ENCODE measurements at regions not wholly inside any gene's neighbourhood (a gene's known extent, or its start where the extent isn't known, plus 50 kb on each side); places are given as distances from the start of the nearest gene placed in this dataset.
"Not testable (repeated sequence)": the region's sequence is repeated elsewhere in the genome, so short reads cannot be mapped to it uniquely, and the experiment has no call there.

- DNase-seq (ENCODE audit: low read depth, low spot score) = no peak
- H3K4me3 ChIP-seq (ENCODE audit: low read length) = no peak overlapping the region
Measured at GRCh38 chr1:60567256-60567655, 493.7 kb upstream of the C1orf87 start.

GRCh38 chr1:60564916-60565750 is 491.6 kb upstream of the C1orf87 start:
- DNase-seq (ENCODE audit: low read depth, low spot score) = peak; percentile 4

DNA sequence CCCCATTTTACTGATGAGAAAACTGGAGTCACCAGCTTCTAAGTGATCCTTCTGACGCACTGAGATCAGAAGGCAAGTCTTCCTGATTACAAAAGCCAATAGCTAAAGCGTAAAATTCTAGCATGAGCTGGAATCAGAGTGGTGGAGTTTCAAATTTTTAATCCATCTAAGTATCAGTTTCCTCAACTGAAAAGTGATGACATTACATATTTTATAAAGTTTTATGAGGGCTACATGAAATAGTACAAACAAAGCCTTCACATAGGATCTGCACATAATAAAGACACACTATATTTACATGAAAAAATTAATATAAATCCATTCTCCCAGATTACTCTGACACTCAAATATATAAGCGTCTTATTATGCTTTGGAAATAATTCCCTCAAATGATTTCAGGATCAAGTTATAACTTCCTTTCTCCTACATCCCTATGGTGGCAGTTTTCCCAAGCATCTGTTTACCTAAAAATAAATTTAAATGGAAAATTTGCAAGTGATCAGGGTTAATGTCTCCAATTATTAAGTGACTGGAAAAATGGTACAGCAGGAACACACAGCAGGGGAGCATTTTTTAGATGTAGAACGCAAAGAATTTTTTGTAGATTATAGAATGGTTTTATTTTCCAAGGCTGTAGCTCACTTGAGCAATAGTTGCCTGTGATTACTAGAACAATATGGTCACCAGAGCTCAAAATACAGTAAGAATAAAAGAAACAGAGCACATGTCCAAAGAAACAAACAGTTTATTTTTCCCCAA is 490.4 kb upstream of the C1orf87 start:
- DNase-seq (ENCODE audit: low read depth, low spot score) = no peak

More at GRCh38 chr1:60564916-60565750, 491.6 kb upstream of the C1orf87 start:
- no peak overlapping the region for H3K4me3 ChIP-seq (ENCODE audit: low read length)

GRCh38 chr1:60562740-60563139 is 489.2 kb upstream of the C1orf87 start:
- H3K4me3 ChIP-seq (ENCODE audit: low read length) = no peak overlapping the region
- no peak for DNase-seq (ENCODE audit: low read depth, low spot score)

More for the DNA sequence above, 490.4 kb upstream of the C1orf87 start:
- H3K4me3 ChIP-seq (ENCODE audit: low read length) = no peak overlapping the region

GRCh38 chr1:60560701-60561100 is 487.1 kb upstream of the C1orf87 start:
- no peak overlapping the region for H3K4me3 ChIP-seq (ENCODE audit: low read length)
- no peak for DNase-seq (ENCODE audit: low read depth, low spot score)

- no peak for DNase-seq (ENCODE audit: low read depth, low spot score)
- no peak overlapping the region for H3K4me3 ChIP-seq (ENCODE audit: low read length)
Measured at GRCh38 chr1:60558236-60558635, 484.7 kb upstream of the C1orf87 start.

- no peak for DNase-seq (ENCODE audit: low read depth, low spot score)
- no peak overlapping the region for H3K4me3 ChIP-seq (ENCODE audit: low read length)
Measured at GRCh38 chr1:60553730-60554129, 480.2 kb upstream of the C1orf87 start.

GRCh38 chr1:60547821-60548220 is 474.3 kb upstream of the C1orf87 start:
- no peak overlapping the region for H3K4me3 ChIP-seq (ENCODE audit: low read length)
- no peak for DNase-seq (ENCODE audit: low read depth, low spot score)

GRCh38 chr1:60541831-60542532 is 468.4 kb upstream of the C1orf87 start:
- no peak overlapping the region for H3K4me3 ChIP-seq (ENCODE audit: low read length)
- DNase-seq (ENCODE audit: low read depth, low spot score) = no peak

GRCh38 chr1:60540141-60540540 is 466.6 kb upstream of the C1orf87 start:
- no peak for DNase-seq (ENCODE audit: low read depth, low spot score)
- no peak overlapping the region for H3K4me3 ChIP-seq (ENCODE audit: low read length)

DNA sequence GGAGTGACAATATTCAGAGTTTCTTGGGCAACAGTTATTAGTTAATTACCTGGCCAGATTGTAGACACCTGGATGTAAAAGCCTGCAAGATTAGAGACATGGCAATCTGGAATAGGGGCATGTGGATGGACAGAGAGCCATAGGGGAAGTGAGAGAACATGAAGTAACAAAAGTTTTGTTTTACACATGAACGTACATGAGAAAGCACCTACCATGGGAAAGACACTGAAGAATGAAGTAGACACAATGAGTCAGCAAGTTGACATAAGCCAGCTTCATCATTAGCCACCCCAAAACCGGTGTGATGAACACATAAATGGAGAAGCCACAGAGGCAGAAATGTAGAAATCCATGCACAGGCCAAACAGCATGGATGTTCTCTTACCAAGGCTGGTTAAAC is 462.1 kb upstream of the C1orf87 start:
- no peak overlapping the region for H3K4me3 ChIP-seq (ENCODE audit: low read length)
- no peak for DNase-seq (ENCODE audit: low read depth, low spot score)

DNA sequence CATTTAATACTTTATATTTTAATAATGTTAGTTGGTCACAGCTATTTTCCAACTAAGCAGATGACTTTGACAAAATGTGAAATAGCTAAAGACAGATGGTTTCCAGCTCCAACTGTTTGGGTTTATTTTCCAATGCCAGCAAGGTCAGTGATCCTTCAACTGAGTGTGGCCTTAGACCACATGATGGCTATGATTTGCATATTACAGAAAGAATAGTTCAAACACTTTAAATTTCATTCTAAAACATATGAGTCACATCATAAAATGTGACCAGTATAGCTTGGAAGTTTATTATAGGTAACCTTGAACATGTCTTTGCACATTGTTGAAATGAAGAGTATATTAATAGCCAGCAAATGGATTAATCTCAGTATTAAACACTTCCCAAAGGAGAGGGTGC is 454.0 kb upstream of the C1orf87 start:
- DNase-seq (ENCODE audit: low read depth, low spot score) = no peak
- no peak overlapping the region for H3K4me3 ChIP-seq (ENCODE audit: low read length)

GRCh38 chr1:60516996-60517395 is 443.4 kb upstream of the C1orf87 start:
- DNase-seq (ENCODE audit: low read depth, low spot score) = no peak
- H3K4me3 ChIP-seq (ENCODE audit: low read length) = no peak overlapping the region

- H3K4me3 ChIP-seq (ENCODE audit: low read length) = no peak overlapping the region
- no peak for DNase-seq (ENCODE audit: low read depth, low spot score)
Measured at GRCh38 chr1:60510162-60510561, 436.6 kb upstream of the C1orf87 start.

GRCh38 chr1:60504206-60504840 is 430.8 kb upstream of the C1orf87 start:
- DNase-seq (ENCODE audit: low read depth, low spot score) = no peak
- H3K4me3 ChIP-seq (ENCODE audit: low read length) = no peak overlapping the region

DNA sequence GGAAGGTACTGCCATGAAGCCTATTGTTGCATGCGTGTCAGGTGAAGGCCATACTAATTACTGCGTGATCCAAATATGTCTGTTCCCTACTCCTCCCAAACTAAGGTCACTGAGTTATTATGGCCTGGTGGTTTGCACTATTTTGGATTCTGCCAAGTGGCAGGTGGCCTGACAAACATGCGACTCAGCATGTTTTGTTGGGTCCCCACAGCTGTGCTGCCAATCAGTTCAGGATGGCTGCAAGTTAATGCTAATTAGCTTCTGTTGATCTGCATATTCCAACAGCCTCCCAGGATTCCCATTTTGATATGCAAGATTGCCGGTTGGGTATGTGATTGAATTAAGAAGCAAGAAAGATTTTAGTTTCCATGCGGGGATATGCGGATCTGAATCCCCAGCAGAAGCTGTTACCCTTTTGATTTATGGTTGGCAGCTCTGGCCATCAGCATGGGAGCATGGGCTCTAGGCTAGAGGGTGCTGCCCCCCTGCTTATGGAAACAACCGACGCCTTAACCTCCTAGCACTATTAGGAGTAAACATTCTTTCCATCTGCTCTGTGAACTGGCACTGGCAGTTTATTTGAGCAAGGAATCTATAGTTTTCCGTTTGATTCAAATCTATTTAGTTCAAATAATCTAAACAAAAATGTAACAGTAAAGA is 429.8 kb upstream of the C1orf87 start:
- DNase-seq (ENCODE audit: low read depth, low spot score) = no peak
- H3K4me3 ChIP-seq (ENCODE audit: low read length) = no peak overlapping the region

GRCh38 chr1:60502506-60502905 is 428.9 kb upstream of the C1orf87 start:
- DNase-seq (ENCODE audit: low read depth, low spot score) = no peak
- no peak overlapping the region for H3K4me3 ChIP-seq (ENCODE audit: low read length)

DNA sequence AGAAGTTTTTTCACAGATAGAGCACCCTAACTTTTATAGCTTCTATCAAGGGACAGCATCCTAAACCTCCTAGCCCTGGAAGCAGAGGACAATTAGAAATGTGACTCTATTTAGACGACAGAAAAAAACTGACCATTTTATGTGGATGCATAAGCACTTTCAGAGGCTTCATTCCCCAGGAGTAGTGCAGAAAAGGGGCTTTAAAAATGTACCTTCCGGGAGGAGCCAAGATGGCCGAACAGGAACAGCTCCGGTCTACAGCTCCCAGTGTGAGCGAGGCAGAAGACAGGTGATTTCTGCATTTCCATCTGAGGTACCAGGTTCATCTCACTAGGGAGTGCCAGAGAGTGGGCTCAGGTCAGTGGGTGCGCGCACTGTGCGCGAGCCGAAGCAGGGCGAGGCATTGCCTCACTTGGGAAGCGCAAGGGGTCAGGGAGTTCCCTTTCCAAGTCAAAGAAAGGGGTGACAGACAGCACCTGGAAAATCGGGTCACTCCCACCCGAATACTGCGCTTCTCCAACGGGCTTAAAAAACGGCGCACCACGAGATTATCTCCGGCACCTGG is 416.4 kb upstream of the C1orf87 start:
- not testable (repeated sequence) for DNase-seq (ENCODE audit: low read depth, low spot score); H3K4me3 ChIP-seq (ENCODE audit: low read length)

DNA sequence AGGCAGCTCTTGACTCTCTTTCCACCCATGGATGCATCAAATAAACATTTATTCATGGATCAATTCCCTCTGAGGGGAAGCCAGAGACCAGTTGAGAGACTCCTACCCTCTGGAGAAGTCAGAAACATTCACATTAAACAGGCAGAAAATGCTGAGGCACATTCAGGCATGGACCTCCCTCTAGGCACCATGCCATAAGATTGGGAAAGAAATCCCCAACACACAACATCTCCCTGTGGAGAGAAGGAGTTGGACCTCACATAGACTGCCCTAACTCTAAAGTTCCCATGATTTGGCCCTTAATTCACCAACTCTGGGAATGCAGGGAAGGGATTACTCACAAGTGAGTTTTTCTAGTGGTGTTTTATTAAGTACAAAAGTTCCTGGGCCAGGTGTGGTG is 415.3 kb upstream of the C1orf87 start:
- DNase-seq (ENCODE audit: low read depth, low spot score) = no peak
- H3K4me3 ChIP-seq (ENCODE audit: low read length) = no peak overlapping the region
